Activated naive CD8-positive, alpha-beta T cell treated with anti-CD3 and anti-CD28 coated beads, Interleukin-2, amount 50 U/mL, for 24 hours (primary cell): ENCODE measurements at regions not wholly inside any gene's neighbourhood (a gene's known extent, or its start where the extent isn't known, plus 50 kb on each side); places are given as distances from the start of the nearest gene placed in this dataset.

Source experiments
- ATAC-seq: fragments of 150-1000 bp; cut with Tn5 transposase; one replicate; pipeline ENCODE4 v1.10.0; 2021
- DNase-seq: peaks from one replicate; pipeline ENCODE4 v3.0.0; 2021
- H3K27ac Mint-ChIP-seq: one replicate; pipeline ENCODE4 v1.8.0; 2021; ENCODE audit warnings: mild to moderate bottlenecking, mixed read lengths
- H3K27me3 Mint-ChIP-seq: one replicate; pipeline ENCODE4 v1.8.0; 2021; ENCODE audit warnings: mixed read lengths
- H3K36me3 Mint-ChIP-seq: one replicate; pipeline ENCODE4 v1.8.0; 2021; ENCODE audit warnings: low read depth, mixed read lengths
- H3K4me1 Mint-ChIP-seq: one replicate; pipeline ENCODE4 v1.8.0; 2021; ENCODE audit warnings: mixed read lengths
- H3K4me3 Mint-ChIP-seq: one replicate; pipeline ENCODE4 v1.8.0; 2021; ENCODE audit warnings: mild to moderate bottlenecking, moderate library complexity, mixed read lengths
- H3K9me3 Mint-ChIP-seq: one replicate; pipeline ENCODE4 v1.8.0; 2021; ENCODE audit warnings: mixed read lengths

GRCh38 chr5:166979307-166979895 is 1312.0 kb upstream of the WWC1 start:
- DNase-seq, result no peak
- Mint-ChIP-seq H3K4me3 (peak overlapping the region; percentile 58), H3K4me1 (peaks cover 6% of the 10 kb centered on the region), H3K9me3 (peaks cover 4% of the 10 kb centered on the region), H3K27ac (no peak overlapping the region), H3K36me3 (no peaks in the 10 kb centered on the region), H3K27me3 (peaks cover 28% of the 10 kb centered on the region)
- ATAC-seq, result no peak

GRCh38 chr5:166980666-166981065 is 1310.8 kb upstream of the WWC1 start:
- peaks cover 28% of the 10 kb centered on the region for H3K27me3 Mint-ChIP-seq
- H3K27ac Mint-ChIP-seq, result no peak overlapping the region
- H3K4me1 Mint-ChIP-seq, result peaks cover 6% of the 10 kb centered on the region
- no peak for ATAC-seq
- no peak for DNase-seq
- peaks cover 4% of the 10 kb centered on the region for H3K9me3 Mint-ChIP-seq
- H3K36me3 Mint-ChIP-seq, result no peaks in the 10 kb centered on the region
- H3K4me3 Mint-ChIP-seq, result no peak overlapping the region

DNA sequence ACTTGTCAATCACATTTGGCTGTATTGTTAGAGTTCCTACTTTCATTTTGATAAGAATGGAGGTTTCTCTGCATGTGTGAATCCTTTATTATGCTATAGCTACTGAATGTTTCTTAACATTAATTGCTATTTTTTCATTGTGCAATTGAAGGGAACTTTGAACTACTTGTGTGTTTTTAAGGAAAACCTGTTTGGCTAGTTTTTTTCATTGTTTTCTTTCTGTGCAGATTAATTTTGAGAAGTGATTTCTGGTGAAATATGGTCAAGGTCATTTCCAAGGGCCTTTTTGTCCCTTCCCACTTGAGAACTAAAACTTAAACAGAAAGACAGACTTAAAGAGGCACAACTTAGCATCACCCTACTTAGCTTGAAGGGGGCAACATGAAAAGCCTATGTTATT is 1309.2 kb upstream of the WWC1 start:
- Mint-ChIP-seq H3K4me3 (no peak overlapping the region), H3K4me1 (peaks cover 6% of the 10 kb centered on the region), H3K36me3 (no peaks in the 10 kb centered on the region), H3K27me3 (peaks cover 26% of the 10 kb centered on the region), H3K27ac (no peak overlapping the region), H3K9me3 (peaks cover 4% of the 10 kb centered on the region)
- no peak for DNase-seq
- no peak for ATAC-seq

DNA sequence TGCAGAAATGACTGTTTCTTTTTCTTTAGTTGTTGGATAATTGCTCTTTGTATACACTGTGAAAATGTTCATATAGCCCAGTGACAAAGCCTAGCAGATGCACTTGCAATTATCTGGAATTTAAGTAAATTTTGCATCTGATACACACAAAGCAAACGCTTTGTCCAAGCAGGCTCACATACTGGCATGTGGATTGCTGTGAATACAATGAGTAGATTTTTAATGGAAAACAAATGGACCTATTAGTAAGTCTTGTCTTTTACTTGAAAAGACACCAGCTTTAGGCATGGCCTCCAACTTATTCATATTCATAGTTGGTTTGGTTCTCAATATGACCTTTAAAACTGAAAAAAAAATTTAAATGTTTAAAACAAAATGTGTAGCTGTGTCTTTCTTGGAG is 1299.8 kb upstream of the WWC1 start:
- ATAC-seq (no peak), DNase-seq (no peak)
- no peaks in the 10 kb centered on the region for H3K27me3 Mint-ChIP-seq
- no peak overlapping the region for H3K4me3 Mint-ChIP-seq
- H3K27ac Mint-ChIP-seq, result no peak overlapping the region
- H3K4me1 Mint-ChIP-seq, result no peaks in the 10 kb centered on the region
- H3K9me3 Mint-ChIP-seq, result no peaks in the 10 kb centered on the region
- H3K36me3 Mint-ChIP-seq, result no peaks in the 10 kb centered on the region

- no peak overlapping the region for H3K27ac Mint-ChIP-seq
- H3K9me3 Mint-ChIP-seq, result no peaks in the 10 kb centered on the region
- H3K4me1 Mint-ChIP-seq, result no peaks in the 10 kb centered on the region
- no peak for DNase-seq
- no peak for ATAC-seq
- no peaks in the 10 kb centered on the region for H3K27me3 Mint-ChIP-seq
- H3K4me3 Mint-ChIP-seq, result no peak overlapping the region
- no peaks in the 10 kb centered on the region for H3K36me3 Mint-ChIP-seq
Observed at GRCh38 chr5:166992108-166992507, 1299.3 kb upstream of the WWC1 start.

DNA sequence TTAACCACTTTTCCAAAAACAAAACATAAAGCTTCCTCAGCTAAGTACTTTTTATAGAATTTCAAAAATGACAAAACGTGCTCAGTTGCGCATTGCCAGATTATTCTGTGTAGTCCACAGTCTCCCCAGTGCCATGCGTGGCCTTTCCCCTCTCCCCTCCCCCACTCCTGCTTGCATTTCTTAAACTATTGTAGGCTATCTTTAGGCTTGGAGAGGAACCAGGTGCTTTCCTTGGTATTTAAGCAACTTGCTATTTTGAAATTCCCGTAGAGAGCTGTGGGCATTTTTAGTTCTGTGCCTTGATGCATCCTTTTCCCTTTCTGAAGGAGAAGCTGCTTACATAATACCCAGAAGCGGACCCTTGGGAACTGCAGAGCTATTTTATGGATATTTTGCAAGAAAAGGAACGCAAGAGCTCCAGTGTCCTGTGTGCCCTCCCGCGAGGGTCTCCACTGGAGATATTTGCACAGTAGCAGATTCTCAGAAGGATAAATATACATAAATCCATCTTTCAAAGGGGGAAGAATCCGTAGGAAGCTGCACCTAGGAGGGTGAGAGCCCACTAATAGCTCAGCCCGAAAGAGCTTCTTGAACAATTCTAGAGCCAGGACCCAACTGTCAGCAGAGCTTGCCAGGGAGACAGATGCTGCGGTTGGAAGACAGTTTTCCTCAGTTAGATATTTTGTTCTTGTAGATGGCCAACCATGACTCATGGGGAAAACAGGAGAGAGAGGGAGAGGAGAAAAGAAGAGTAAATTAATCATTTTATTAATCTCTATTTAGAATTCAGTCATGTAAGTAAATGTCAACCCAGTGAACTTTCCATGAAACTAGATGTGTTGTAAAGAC is 1298.3 kb upstream of the WWC1 start:
- no peak for DNase-seq
- no peak overlapping the region for H3K4me3 Mint-ChIP-seq
- H3K36me3 Mint-ChIP-seq, result no peaks in the 10 kb centered on the region
- no peak for ATAC-seq
- no peaks in the 10 kb centered on the region for H3K27me3 Mint-ChIP-seq
- H3K27ac Mint-ChIP-seq, result no peak overlapping the region
- no peaks in the 10 kb centered on the region for H3K4me1 Mint-ChIP-seq
- H3K9me3 Mint-ChIP-seq, result peaks cover 3% of the 10 kb centered on the region

GRCh38 chr5:166994226-166994625 is 1297.2 kb upstream of the WWC1 start:
- Mint-ChIP-seq H3K27me3 (no peaks in the 10 kb centered on the region), H3K36me3 (no peaks in the 10 kb centered on the region), H3K27ac (no peak overlapping the region), H3K4me1 (no peaks in the 10 kb centered on the region), H3K4me3 (no peak overlapping the region), H3K9me3 (peaks cover 7% of the 10 kb centered on the region)
- no peak for ATAC-seq
- DNase-seq, result no peak

DNA sequence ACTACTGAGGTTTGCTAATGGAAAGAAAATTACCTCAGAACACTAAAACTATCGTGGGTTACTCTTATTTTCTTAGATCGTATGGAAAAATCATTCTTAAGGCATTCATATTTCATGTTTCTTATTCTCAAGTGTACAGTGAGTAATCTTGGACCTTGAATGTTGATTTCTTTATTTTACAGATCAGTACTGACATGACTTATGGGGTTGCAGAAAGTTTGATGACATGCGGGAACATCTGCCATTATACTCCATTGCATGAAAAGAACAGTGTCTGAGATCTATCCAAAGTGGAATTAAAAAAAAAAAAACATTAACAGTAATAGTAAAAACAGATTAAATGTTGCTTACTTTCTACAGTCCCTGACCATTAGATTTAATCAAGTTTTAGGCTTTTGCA is 1290.2 kb upstream of the WWC1 start:
- Mint-ChIP-seq H3K9me3 (peaks cover 14% of the 10 kb centered on the region), H3K4me3 (no peak overlapping the region), H3K27me3 (no peaks in the 10 kb centered on the region), H3K36me3 (no peaks in the 10 kb centered on the region), H3K27ac (no peak overlapping the region), H3K4me1 (no peaks in the 10 kb centered on the region)
- DNase-seq (no peak), ATAC-seq (no peak)

GRCh38 chr5:167008705-167009104 is 1282.7 kb upstream of the WWC1 start:
- Mint-ChIP-seq H3K27ac (no peak overlapping the region), H3K9me3 (peaks cover 7% of the 10 kb centered on the region), H3K4me1 (no peaks in the 10 kb centered on the region), H3K27me3 (no peaks in the 10 kb centered on the region), H3K4me3 (no peak overlapping the region), H3K36me3 (no peaks in the 10 kb centered on the region)
- ATAC-seq (no peak), DNase-seq (no peak)

- no peaks in the 10 kb centered on the region for H3K27me3 Mint-ChIP-seq
- no peak overlapping the region for H3K27ac Mint-ChIP-seq
- DNase-seq, result no peak
- no peak for ATAC-seq
- no peak overlapping the region for H3K4me3 Mint-ChIP-seq
- no peaks in the 10 kb centered on the region for H3K36me3 Mint-ChIP-seq
- peaks cover 12% of the 10 kb centered on the region for H3K9me3 Mint-ChIP-seq
- H3K4me1 Mint-ChIP-seq, result no peaks in the 10 kb centered on the region
Observed at GRCh38 chr5:167011196-167011595, 1280.2 kb upstream of the WWC1 start.

GRCh38 chr5:167012123-167013034 is 1279.1 kb upstream of the WWC1 start:
- H3K4me3 Mint-ChIP-seq, result no peak overlapping the region
- ATAC-seq, result no peak
- H3K9me3 Mint-ChIP-seq, result peaks cover 19% of the 10 kb centered on the region
- no peak for DNase-seq
- no peaks in the 10 kb centered on the region for H3K4me1 Mint-ChIP-seq
- no peak overlapping the region for H3K27ac Mint-ChIP-seq
- H3K27me3 Mint-ChIP-seq, result no peaks in the 10 kb centered on the region
- H3K36me3 Mint-ChIP-seq, result no peaks in the 10 kb centered on the region

DNA sequence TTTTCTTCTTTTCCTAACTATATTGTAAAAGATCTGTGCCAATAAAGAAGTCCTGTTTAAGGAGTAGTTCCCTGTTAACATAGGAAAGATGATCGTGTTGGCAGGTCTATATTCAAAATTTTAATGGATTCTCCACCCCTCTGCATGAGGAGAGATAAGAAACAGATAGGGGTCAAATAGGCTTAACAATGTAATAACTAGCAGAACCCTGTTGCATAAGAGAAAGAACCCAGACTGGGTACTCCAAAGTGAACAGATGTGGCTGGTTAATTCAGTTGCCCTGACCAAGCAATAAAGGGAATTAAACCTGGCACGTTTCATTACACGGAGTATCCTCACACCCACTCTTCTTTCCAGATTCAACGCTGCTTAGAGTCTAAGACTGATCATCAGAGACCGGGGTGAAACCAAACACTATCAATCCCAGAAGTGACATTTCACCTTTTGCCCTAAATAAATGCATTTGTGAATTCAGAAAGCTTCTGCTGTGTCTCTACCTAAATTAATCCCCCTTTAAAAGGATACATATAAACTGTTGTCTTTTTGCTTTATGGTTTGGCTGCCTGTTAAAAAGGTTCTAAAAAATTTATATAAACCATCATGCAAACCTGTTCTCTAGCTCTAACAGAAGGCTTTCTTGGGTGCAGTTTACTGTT is 1276.9 kb upstream of the WWC1 start:
- H3K27me3 Mint-ChIP-seq, result no peaks in the 10 kb centered on the region
- no peaks in the 10 kb centered on the region for H3K36me3 Mint-ChIP-seq
- H3K27ac Mint-ChIP-seq, result no peak overlapping the region
- no peak overlapping the region for H3K4me3 Mint-ChIP-seq
- peaks cover 19% of the 10 kb centered on the region for H3K9me3 Mint-ChIP-seq
- ATAC-seq, result no peak
- no peaks in the 10 kb centered on the region for H3K4me1 Mint-ChIP-seq
- DNase-seq, result no peak

- no peak for DNase-seq
Observed at GRCh38 chr5:167020418-167020817, 1271.0 kb upstream of the WWC1 start.

GRCh38 chr5:167029488-167029887 is 1262.0 kb upstream of the WWC1 start:
- no peaks in the 10 kb centered on the region for H3K9me3 Mint-ChIP-seq
- no peaks in the 10 kb centered on the region for H3K27me3 Mint-ChIP-seq
- no peaks in the 10 kb centered on the region for H3K4me1 Mint-ChIP-seq
- no peak overlapping the region for H3K27ac Mint-ChIP-seq
- H3K4me3 Mint-ChIP-seq, result no peak overlapping the region
- DNase-seq, result no peak
- H3K36me3 Mint-ChIP-seq, result no peaks in the 10 kb centered on the region
- no peak for ATAC-seq

More at GRCh38 chr5:167020418-167020817, 1271.0 kb upstream of the WWC1 start:
- Mint-ChIP-seq H3K4me3 (no peak overlapping the region), H3K27ac (no peak overlapping the region), H3K27me3 (no peaks in the 10 kb centered on the region), H3K36me3 (no peaks in the 10 kb centered on the region), H3K4me1 (no peaks in the 10 kb centered on the region), H3K9me3 (peaks cover 10% of the 10 kb centered on the region)
- ATAC-seq, result no peak
